Endothelial cell of umbilical vein (primary cell): ENCODE measurements at regions not wholly inside any gene's neighbourhood (a gene's known extent, or its start where the extent isn't known, plus 50 kb on each side); places are given as distances from the start of the nearest gene placed in this dataset.

ENCODE experiments used
- BruUV-seq: library from RNA; stranded (reverse); fragments of 400-500 nt; replicated peaks from 2 replicates; lab custom pipeline; 2021; lab: Mats Ljungman, UMichigan
- CTCF ChIA-PET: fragments of 300-600, 350-600 bp; sonication (Branson Sonifier 250); formaldehyde crosslinking; loops from one replicate; lab custom pipeline; 2021; ENCODE audit warnings: antibody characterized with exemption, inconsistent platforms; lab: Charles Lee
- POLR2A ChIA-PET: fragments of 300-600, 350-600 bp; sonication (Branson Sonifier 250); formaldehyde crosslinking; loops from one replicate; lab custom pipeline; 2021; ENCODE audit warnings: antibody characterized with exemption, inconsistent platforms; lab: Charles Lee
- DNase-seq: peaks from one replicate; pipeline ENCODE4 v3.0.0-alpha.2; 2011; ENCODE audit warnings: low read depth, low spot score
- FAIRE-seq: peaks from 2 replicates; lab custom pipeline; 2011; peaks lifted over from hg19 to GRCh38; lab: Jason Lieb, UNC
- H2AFZ ChIP-seq: 2 replicates; pipeline ENCODE4 v1.6.0; 2012; ENCODE audit warnings: low read depth, low read length, control low read depth, inconsistent platforms
- H3K27ac ChIP-seq: 2 replicates; pipeline ENCODE4 v1.5.1; 2011; ENCODE audit warnings: low read depth, mild to moderate bottlenecking, control low read depth, low read length, moderate library complexity; ENCODE audit not compliant: insufficient read depth
- H3K27me3 ChIP-seq, 2 experiments: 2 replicates each; pipeline versions ENCODE4 v1.6.0 to v1.6.1; 2011; ENCODE audit warnings: low read length in 2 of 2, mixed read lengths in 1 of 2; ENCODE audit not compliant: control insufficient read depth in 2 of 2, insufficient read depth in 2 of 2
- H3K36me3 ChIP-seq, 2 experiments: 2 replicates in 1 of 2; 3 replicates in 1 of 2; pipeline ENCODE4 v1.5.1; 2011; ENCODE audit warnings: low read length in 2 of 2, mild to moderate bottlenecking in 1 of 2, moderate library complexity in 1 of 2; ENCODE audit not compliant: control insufficient read depth in 2 of 2, insufficient read depth in 2 of 2; ENCODE audit errors: extremely low read depth in 1 of 2
- H3K4me1 ChIP-seq: 3 replicates; pipeline ENCODE4 v1.5.1; 2011; ENCODE audit warnings: mild to moderate bottlenecking, low read length; ENCODE audit not compliant: control insufficient read depth, insufficient read depth; ENCODE audit errors: extremely low read depth
- H3K4me2 ChIP-seq: 2 replicates; pipeline ENCODE4 v1.6.1; 2011; ENCODE audit warnings: low read length, control low read depth, mixed read lengths; ENCODE audit not compliant: insufficient read depth
- H3K4me3 ChIP-seq, 3 experiments: fragments of 200-600 bp in 1 of 3; sonication (generic), shearing (Covaris generic) in 1 of 3; replicated peaks in 1 of 3; 2 replicates each; pipeline ENCODE4 v1.5.1; 2011 to 2016; ENCODE audit warnings: control low read depth in 3 of 3, low read length in 3 of 3, mild to moderate bottlenecking in 2 of 3, inconsistent platforms in 1 of 3, low read depth in 1 of 3, moderate library complexity in 1 of 3; ENCODE audit not compliant: insufficient read depth in 1 of 3
- H3K79me2 ChIP-seq: 2 replicates; pipeline ENCODE4 v1.6.0; 2012; ENCODE audit warnings: low read length, inconsistent platforms; ENCODE audit not compliant: control insufficient read depth, insufficient read depth
- H3K9ac ChIP-seq: replicated peaks from 2 replicates; pipeline ENCODE3; 2011; ENCODE audit warnings: low read length, control low read depth; ENCODE audit not compliant: insufficient read depth; ENCODE audit errors: extremely low read depth
- H3K9me1 ChIP-seq: replicated peaks from 3 replicates; pipeline ENCODE4 v1.6.0; 2011; ENCODE audit warnings: mild to moderate bottlenecking, low read length; ENCODE audit not compliant: control insufficient read depth, insufficient read depth; ENCODE audit errors: extremely low read depth
- H3K9me3 ChIP-seq: replicated peaks from 2 replicates; pipeline ENCODE4 v1.5.1; 2012; ENCODE audit warnings: low read length, inconsistent platforms; ENCODE audit not compliant: control insufficient read depth, insufficient read depth
- H4K20me1 ChIP-seq: replicated peaks from 2 replicates; pipeline ENCODE3; 2011; ENCODE audit warnings: mild to moderate bottlenecking, low read length; ENCODE audit not compliant: control insufficient read depth, insufficient read depth; ENCODE audit errors: extremely low read depth
- CTCF ChIP-seq, 2 donors: IDR thresholded peaks; 1 replicate in 1 of 2; 2 replicates in 1 of 2; pipeline ENCODE4 v1.5.1; 2011; ENCODE audit warnings: low read length in 2 of 2, mild to moderate bottlenecking in 2 of 2, moderate library complexity in 2 of 2, control low read depth in 1 of 2, inconsistent platforms in 1 of 2, low read depth in 1 of 2; ENCODE audit not compliant: insufficient read depth in 1 of 2; ENCODE audit errors: extremely low read depth in 1 of 2
- EZH2 ChIP-seq: IDR thresholded peaks from 2 replicates; pipeline ENCODE4 v1.6.1; 2012; ENCODE audit warnings: borderline replicate concordance, low read depth, mild to moderate bottlenecking, moderate library complexity, low read length, inconsistent platforms; ENCODE audit not compliant: severe bottlenecking
- GATA2 ChIP-seq: IDR thresholded peaks from 2 replicates; pipeline ENCODE4 v1.7.0; 2011; ENCODE audit warnings: low read depth, mild to moderate bottlenecking, moderate library complexity, mixed read lengths, low read length; ENCODE audit not compliant: insufficient read length, insufficient read depth
- JUN ChIP-seq: IDR thresholded peaks from 2 replicates; pipeline ENCODE4 v1.6.1; 2011; ENCODE audit warnings: borderline replicate concordance, low read depth; ENCODE audit not compliant: insufficient read length, insufficient read depth
- MAX ChIP-seq: IDR thresholded peaks from 2 replicates; pipeline ENCODE4 v1.6.1; 2011; ENCODE audit not compliant: insufficient read depth, insufficient read length
- MYC ChIP-seq: IDR thresholded peaks from one replicate; pipeline ENCODE4 v1.6.1; 2011; ENCODE audit warnings: mild to moderate bottlenecking, low read depth, low read length
- POLR2A ChIP-seq: IDR thresholded peaks from 2 replicates; pipeline ENCODE4 v1.6.1; 2012; ENCODE audit warnings: low read depth, mild to moderate bottlenecking, control low read depth, low read length
- POLR2AphosphoS5 ChIP-seq: IDR thresholded peaks from 2 replicates; pipeline ENCODE4 v1.6.1; 2012; ENCODE audit warnings: low read depth, mild to moderate bottlenecking, control low read depth, low read length, moderate library complexity; ENCODE audit not compliant: insufficient read depth
- dilution Hi-C: fragments of 300-500 bp; cut with MboI; formaldehyde crosslinking; loops from one replicate; pipeline ENCODE4 v1.15.0; 2019; ENCODE audit warnings: low sequenced_read_pairs; ENCODE audit not compliant: extremely low pct_ligation_motif_present
- intact Hi-C: fragments of 100-400 bp; cut with micrococcal nuclease; formaldehyde crosslinking; loops from one replicate; pipeline ENCODE4 v1.10.0; 2022

- intact Hi-C loops, result no loop called here
- no peak for TF ChIP-seq MYC
- TF ChIP-seq GATA2, result no peak
- no peak for TF ChIP-seq JUN
- TF ChIP-seq CTCF (IDR thresholded peaks at IDR 0.05; ENCODE audit: extremely low read depth in 1 of 2, insufficient read depth in 1 of 2, low read depth in 1 of 2, low read length in 2 of 2), result no peak
- no peak for TF ChIP-seq POLR2A
- H3K27me3 ChIP-seq, result peaks cover 2 to 4% of the 10 kb centered on the region in 2 experiments
- no peaks in the 10 kb centered on the region for H3K36me3 ChIP-seq
- H3K27ac ChIP-seq, result no peak overlapping the region
- no peaks in the 10 kb centered on the region for H4K20me1 ChIP-seq
- no peaks in the 10 kb centered on the region for H3K9me1 ChIP-seq
- no TSS peak for BruUV-seq
- ChIA-PET CTCF (interaction anchor here (0.7 to 1.4 kb wide), 2 partner anchors 25 to 136 kb away, joined by 3 read pairs; no protein-coding TSS in a partner anchor), POLR2A (no interaction called here)
- no peak overlapping the region for H2AFZ ChIP-seq
- no peaks in the 10 kb centered on the region for H3K79me2 ChIP-seq
- DNase-seq (no peak), FAIRE-seq (no peak)
- no peak overlapping the region for H3K4me3 ChIP-seq
- dilution Hi-C loops, result no loop called here
- no peaks in the 10 kb centered on the region for H3K4me1 ChIP-seq
- no peak overlapping the region for H3K9ac ChIP-seq
- no peaks in the 10 kb centered on the region for H3K9me3 ChIP-seq
- H3K4me2 ChIP-seq, result no peak overlapping the region
Measured at GRCh38 chr2:176789751-176790150, 422.8 kb upstream of the HNRNPA3 start.

DNA sequence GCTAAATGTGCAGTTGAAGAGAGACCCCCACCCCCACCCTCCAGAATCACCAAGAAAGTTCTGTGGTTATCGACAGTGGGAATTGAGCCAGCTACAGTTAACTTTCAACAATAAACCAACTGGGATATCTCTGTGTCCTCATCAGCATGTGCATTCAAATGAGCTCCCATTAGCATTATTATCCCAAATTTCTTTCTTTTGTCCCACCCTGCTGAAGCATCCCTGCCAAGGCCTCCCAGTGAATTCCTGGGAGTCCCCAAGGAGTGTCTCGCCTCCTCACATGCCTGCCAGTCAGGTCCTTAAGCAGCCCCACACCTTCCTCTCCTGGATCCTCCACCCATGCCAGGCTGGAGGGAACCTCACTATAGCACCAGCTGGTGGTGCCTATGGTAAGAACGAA is 422.1 kb upstream of the HNRNPA3 start:
- DNase-seq (no peak), FAIRE-seq (no peak)
- Histone ChIP-seq H3K4me1 (no peaks in the 10 kb centered on the region), H3K4me2 (no peak overlapping the region), H3K9me3 (no peaks in the 10 kb centered on the region), H2AFZ (no peak overlapping the region), H3K36me3 (no peaks in the 10 kb centered on the region), H4K20me1 (no peaks in the 10 kb centered on the region), H3K27me3 (peaks cover 2 to 4% of the 10 kb centered on the region in 2 experiments), H3K9ac (no peak overlapping the region), H3K9me1 (no peaks in the 10 kb centered on the region), H3K79me2 (no peaks in the 10 kb centered on the region), H3K27ac (no peak overlapping the region), H3K4me3 (no peak overlapping the region)
- CTCF ChIA-PET, result interaction anchor here (0.6 to 1.4 kb wide), 2 partner anchors 24 to 99 kb away, joined by 3 to 4 read pairs; no protein-coding TSS in a partner anchor
- TF ChIP-seq GATA2 (no peak), MAX (no peak), POLR2AphosphoS5 (no peak), EZH2 (no peak), POLR2A (no peak)
- no TSS peak for BruUV-seq
- POLR2A ChIA-PET, result no interaction called here
- intact Hi-C loops (no loop called here), dilution Hi-C loops (no loop called here)
